ENCODE measurements at regions not wholly inside any gene's neighbourhood (a gene's known extent, or its start where the extent isn't known, plus 50 kb on each side); places are given as distances from the start of the nearest gene placed in this dataset.

- no peak for DNase-seq
- Mint-ChIP-seq H3K27ac (no peak overlapping the region), H3K36me3 (ENCODE audit: low read depth) (no peaks in the 10 kb centered on the region), H3K9me3 (no peaks in the 10 kb centered on the region; the same call in 1 of the 2 replicates), H3K4me1 (ENCODE audit: low read depth) (0 out of 2 replicates have a peak, but pooled peaks cover 10% of the 10 kb centered on the region), H3K27me3 (ENCODE audit: insufficient read depth) (peaks cover 33% of the 10 kb centered on the region), H3K4me3 (no peak overlapping the region)
- no peak for TF ChIP-seq CTCF (IDR thresholded peaks at IDR 0.05)
Observed at GRCh38 chr11:45554230-45554967, 111.0 kb downstream of the CHST1 start.

DNA sequence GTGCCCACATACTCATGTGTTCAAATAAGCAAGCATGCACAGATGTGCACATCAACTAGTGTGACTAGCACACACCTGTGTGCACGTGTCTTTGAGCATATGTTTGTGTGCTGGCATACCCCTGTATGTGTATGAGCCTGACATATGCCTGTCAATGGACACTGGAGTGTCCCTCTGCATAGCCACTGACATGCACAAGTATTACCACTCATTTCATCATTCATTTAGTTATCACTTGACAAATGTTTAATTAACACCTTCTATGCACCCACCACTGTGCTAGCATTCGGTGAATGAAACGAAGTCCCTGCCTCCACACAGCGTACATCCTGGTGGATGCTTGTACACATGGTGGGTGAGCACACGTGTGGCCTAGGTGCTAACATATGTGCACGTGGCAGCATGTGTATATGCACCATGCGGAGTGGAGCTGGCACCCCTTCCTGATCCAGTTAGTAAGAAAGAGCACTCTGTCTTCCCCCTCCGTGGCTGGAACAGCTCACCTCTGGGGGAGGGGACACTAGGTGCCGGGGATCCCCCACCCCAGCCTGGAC, 112.0 kb downstream of the CHST1 start:
- H3K27me3 Mint-ChIP-seq (ENCODE audit: insufficient read depth): peaks cover 42% of the 10 kb centered on the region
- H3K27ac Mint-ChIP-seq: no peak overlapping the region
- H3K36me3 Mint-ChIP-seq (ENCODE audit: low read depth): no peaks in the 10 kb centered on the region
- H3K9me3 Mint-ChIP-seq: no peaks in the 10 kb centered on the region; the same call in 1 of the 2 replicates
- H3K4me1 Mint-ChIP-seq (ENCODE audit: low read depth): 0 out of 2 replicates have a peak, but pooled peaks cover 10% of the 10 kb centered on the region
- H3K4me3 Mint-ChIP-seq: no peak overlapping the region
- TF ChIP-seq CTCF (IDR thresholded peaks at IDR 0.05): no peak
- DNase-seq: no peak

DNA sequence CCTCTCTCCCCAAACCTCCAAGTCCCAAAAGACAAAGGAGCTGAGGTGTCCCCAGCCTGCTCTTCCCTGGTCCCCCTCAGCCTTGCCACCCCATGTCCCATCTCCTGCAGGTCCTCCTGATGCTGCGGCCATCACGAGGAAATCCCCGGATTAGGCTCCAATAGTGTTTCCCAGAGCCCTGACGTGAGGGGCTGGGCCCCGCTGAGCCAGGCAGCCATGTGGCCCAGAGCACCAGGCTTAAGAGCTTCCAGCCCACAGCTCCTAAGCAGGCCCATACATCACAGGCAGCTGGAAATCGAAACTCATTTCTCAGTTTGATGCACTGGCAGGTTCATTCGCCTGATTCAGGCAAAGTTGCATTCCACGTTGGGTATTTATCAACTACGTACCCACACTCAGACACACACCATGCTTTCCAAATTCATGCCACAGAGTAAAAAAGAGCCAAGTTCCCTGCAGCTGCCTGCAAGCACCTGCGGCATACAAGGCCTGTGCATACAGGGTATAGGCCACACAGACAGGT, 114.2 kb downstream of the CHST1 start:
- no peak for TF ChIP-seq CTCF (IDR thresholded peaks at IDR 0.05)
- Mint-ChIP-seq H3K4me1 (ENCODE audit: low read depth) (no peaks in the 10 kb centered on the region), H3K36me3 (ENCODE audit: low read depth) (no peaks in the 10 kb centered on the region), H3K27me3 (ENCODE audit: insufficient read depth) (peaks cover 38% of the 10 kb centered on the region), H3K27ac (no peak overlapping the region), H3K9me3 (no peaks in the 10 kb centered on the region), H3K4me3 (no peak overlapping the region)
- DNase-seq: no peak

DNA sequence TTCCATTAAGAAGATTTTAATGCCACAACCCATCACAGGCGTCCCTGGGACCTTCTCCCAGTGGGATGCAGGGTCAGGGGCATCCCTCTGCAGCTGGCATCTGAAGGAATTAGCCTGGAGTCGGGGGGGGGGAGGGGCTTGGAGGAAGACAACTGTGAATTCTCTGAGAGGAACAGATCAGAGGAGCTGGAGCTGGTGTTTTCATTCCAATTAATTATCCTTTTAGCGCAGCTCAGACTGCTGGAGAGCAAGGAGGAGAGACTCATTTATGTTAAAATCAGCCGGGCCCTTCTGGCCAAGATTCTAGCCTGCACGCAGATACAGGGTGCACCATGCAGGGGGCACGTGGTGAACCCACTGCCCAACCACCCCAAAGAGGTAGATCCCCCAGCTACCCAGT, 116.2 kb downstream of the CHST1 start:
- no peaks in the 10 kb centered on the region for H3K4me1 Mint-ChIP-seq (ENCODE audit: low read depth)
- TF ChIP-seq CTCF (IDR thresholded peaks at IDR 0.05): no peak
- no peaks in the 10 kb centered on the region for H3K9me3 Mint-ChIP-seq
- no peak for DNase-seq
- H3K36me3 Mint-ChIP-seq (ENCODE audit: low read depth): no peaks in the 10 kb centered on the region
- H3K4me3 Mint-ChIP-seq: no peak overlapping the region
- H3K27me3 Mint-ChIP-seq (ENCODE audit: insufficient read depth): peaks cover 35% of the 10 kb centered on the region
- H3K27ac Mint-ChIP-seq: no peak overlapping the region

DNA sequence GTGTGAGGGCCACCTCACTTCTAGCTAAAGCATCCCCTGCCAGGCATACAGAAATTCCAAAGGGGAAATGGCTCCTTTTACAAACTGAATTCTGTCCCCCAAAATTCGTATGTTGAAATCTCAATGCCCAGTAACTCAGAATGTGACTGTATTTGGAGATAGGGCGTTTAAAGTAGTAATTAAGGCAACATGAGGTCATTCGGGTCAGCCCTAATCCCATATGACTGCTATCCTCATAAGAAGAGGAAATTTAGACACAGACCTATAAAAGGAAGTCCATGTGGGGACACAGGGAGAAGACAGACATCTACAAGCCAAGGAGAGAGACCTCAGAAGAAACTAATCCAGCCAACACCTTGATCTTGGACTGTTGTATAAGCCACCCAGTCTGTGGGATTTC, 119.1 kb downstream of the CHST1 start:
- DNase-seq: no peak
- Mint-ChIP-seq H3K27me3 (ENCODE audit: insufficient read depth) (peaks cover 28% of the 10 kb centered on the region), H3K9me3 (no peaks in the 10 kb centered on the region), H3K4me1 (ENCODE audit: low read depth) (no peaks in the 10 kb centered on the region), H3K4me3 (no peak overlapping the region), H3K36me3 (ENCODE audit: low read depth) (no peaks in the 10 kb centered on the region), H3K27ac (no peak overlapping the region)
- TF ChIP-seq CTCF (IDR thresholded peaks at IDR 0.05): no peak

All from HFFc6 (cell line).